ENCODE measurements at regions not wholly inside any gene's neighbourhood (a gene's known extent, or its start where the extent isn't known, plus 50 kb on each side); places are given as distances from the start of the nearest gene placed in this dataset.
"Not testable (repeated sequence)": the region's sequence is repeated elsewhere in the genome, so short reads cannot be mapped to it uniquely, and the experiment has no call there.

DNA sequence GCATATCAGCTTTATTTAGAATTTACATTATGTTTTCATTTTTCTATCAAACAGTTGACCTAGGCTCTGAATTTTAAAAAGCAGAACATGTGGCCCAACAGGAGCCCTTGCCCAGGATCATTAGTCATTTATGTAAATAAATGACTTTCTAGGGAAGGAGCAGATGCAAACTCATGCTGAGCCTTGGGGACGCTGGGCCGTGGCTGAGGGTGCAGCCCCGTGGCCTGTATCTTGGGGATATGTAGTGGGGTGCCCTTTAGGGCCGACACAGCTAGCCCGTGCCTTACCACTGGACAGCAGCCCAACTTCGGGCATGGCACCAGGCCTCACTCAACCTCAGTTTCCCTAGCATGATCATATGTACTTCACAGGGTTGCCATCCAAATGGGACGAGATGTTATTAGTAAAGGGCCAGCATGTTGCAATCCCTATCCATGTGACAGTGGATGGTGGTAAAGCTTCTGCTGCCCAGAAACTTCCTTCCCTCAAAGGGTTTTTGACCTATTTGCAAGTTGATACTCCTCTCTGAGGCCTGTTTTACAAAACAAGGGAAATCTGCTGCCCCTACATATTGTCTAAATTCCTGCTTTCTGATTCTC lies 357.9 kb downstream of the ANAPC1 start:
- H3K4me2 ChIP-seq (ENCODE audit: low read length, poor library complexity, severe bottlenecking); H2BK120ac ChIP-seq (ENCODE audit: low read depth, low read length); H2BK5ac ChIP-seq (ENCODE audit: low read depth, low read length, poor library complexity, severe bottlenecking); H3K14ac ChIP-seq (ENCODE audit: low read length in 2 of 2); H3K4me1 ChIP-seq (ENCODE audit: control insufficient read depth, insufficient read depth, low read depth, low read length); H2AFZ ChIP-seq (ENCODE audit: low read depth, low read length); H3K23ac ChIP-seq (ENCODE audit: low read length in 2 of 2); H3K4me3 ChIP-seq (ENCODE audit: insufficient read depth in 1 of 2, low read depth in 1 of 2, low read length in 2 of 2); H3K79me1 ChIP-seq (replicated peaks; ENCODE audit: low read length, poor library complexity, severe bottlenecking); H2BK15ac ChIP-seq (ENCODE audit: low read depth, poor library complexity, severe bottlenecking); DNase-seq; H2AK5ac ChIP-seq (ENCODE audit: low read length, severe bottlenecking); H3K36me3 ChIP-seq (ENCODE audit: control insufficient read depth in 1 of 2, insufficient read depth in 2 of 2, low read depth in 1 of 2, low read length in 2 of 2); H3K9me3 ChIP-seq (ENCODE audit: control insufficient read depth, low read length); H3K4ac ChIP-seq (ENCODE audit: low read depth in 1 of 2, low read length in 2 of 2); H3K9ac ChIP-seq (ENCODE audit: low read length); H4K8ac ChIP-seq (ENCODE audit: low read length); H3K27ac ChIP-seq (ENCODE audit: low read length, poor library complexity, severe bottlenecking); H4K91ac ChIP-seq (ENCODE audit: low read length); H3K27me3 ChIP-seq (ENCODE audit: control insufficient read depth in 1 of 2, insufficient read depth in 1 of 2, low read length in 2 of 2): not testable (repeated sequence)
- WGBS, result 100% methylated on average over 2 of the region's 7 CpGs
- Histone ChIP-seq H3K18ac (ENCODE audit: low read depth in 1 of 2, low read length in 2 of 2) (peak overlapping the region in 1 of 2 experiments; percentile 12), H2BK12ac (ENCODE audit: low read length in 2 of 2) (peak overlapping the region in 1 of 2 experiments; percentile 25)

DNA sequence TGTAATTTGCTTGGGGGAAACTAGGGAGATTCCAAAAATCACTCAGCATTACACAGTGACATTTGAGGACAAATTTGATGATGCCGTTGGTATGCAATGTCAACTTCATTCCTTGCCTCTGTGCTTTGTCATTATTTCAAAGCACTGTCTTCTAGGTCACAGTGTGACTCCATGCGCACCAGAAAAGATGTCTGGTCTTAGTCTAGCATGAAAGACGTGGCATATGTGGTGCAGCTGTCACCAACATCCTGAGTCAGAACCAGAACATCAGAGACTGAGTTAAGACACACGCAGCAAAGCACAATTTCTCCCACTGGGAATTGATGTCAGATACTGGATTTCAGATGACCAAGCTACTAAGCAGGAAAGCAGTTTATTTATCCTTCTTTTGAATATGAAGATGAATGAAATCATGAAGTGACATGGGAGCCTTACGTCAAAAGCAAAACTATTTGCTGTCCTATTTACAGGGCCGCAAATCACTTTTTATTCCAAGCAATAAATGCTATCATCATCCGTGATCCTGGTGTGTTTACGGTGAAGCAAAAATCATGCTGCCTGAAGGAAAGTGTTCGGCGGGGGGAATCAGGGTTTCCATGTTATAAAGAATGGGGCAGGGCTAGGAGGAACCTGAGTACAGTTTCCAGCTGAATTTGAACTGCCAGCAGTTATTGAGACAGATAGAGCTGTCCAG lies 356.1 kb downstream of the ANAPC1 start:
- not testable (repeated sequence) for H3K4me2 ChIP-seq (ENCODE audit: low read length, poor library complexity, severe bottlenecking); H2AFZ ChIP-seq (ENCODE audit: low read depth, low read length); H3K9ac ChIP-seq (ENCODE audit: low read length); H2BK5ac ChIP-seq (ENCODE audit: low read depth, low read length, poor library complexity, severe bottlenecking); H2BK120ac ChIP-seq (ENCODE audit: low read depth, low read length); H3K79me1 ChIP-seq (replicated peaks; ENCODE audit: low read length, poor library complexity, severe bottlenecking); H4K8ac ChIP-seq (ENCODE audit: low read length); H3K4ac ChIP-seq (ENCODE audit: low read depth in 1 of 2, low read length in 2 of 2); H3K4me3 ChIP-seq (ENCODE audit: insufficient read depth in 1 of 2, low read depth in 1 of 2, low read length in 2 of 2); H2BK15ac ChIP-seq (ENCODE audit: low read depth, poor library complexity, severe bottlenecking); H2BK12ac ChIP-seq (ENCODE audit: low read length in 2 of 2); H3K36me3 ChIP-seq (ENCODE audit: control insufficient read depth in 1 of 2, insufficient read depth in 2 of 2, low read depth in 1 of 2, low read length in 2 of 2); H3K4me1 ChIP-seq (ENCODE audit: control insufficient read depth, insufficient read depth, low read depth, low read length); H3K18ac ChIP-seq (ENCODE audit: low read depth in 1 of 2, low read length in 2 of 2); H3K27me3 ChIP-seq (ENCODE audit: control insufficient read depth in 1 of 2, insufficient read depth in 1 of 2, low read length in 2 of 2); H3K14ac ChIP-seq (ENCODE audit: low read length in 2 of 2); H4K91ac ChIP-seq (ENCODE audit: low read length); H2AK5ac ChIP-seq (ENCODE audit: low read length, severe bottlenecking); DNase-seq; H3K23ac ChIP-seq (ENCODE audit: low read length in 2 of 2); H3K27ac ChIP-seq (ENCODE audit: low read length, poor library complexity, severe bottlenecking); H3K9me3 ChIP-seq (ENCODE audit: control insufficient read depth, low read length)
- 62% methylated on average over 6 of the region's 10 CpGs for WGBS

DNA sequence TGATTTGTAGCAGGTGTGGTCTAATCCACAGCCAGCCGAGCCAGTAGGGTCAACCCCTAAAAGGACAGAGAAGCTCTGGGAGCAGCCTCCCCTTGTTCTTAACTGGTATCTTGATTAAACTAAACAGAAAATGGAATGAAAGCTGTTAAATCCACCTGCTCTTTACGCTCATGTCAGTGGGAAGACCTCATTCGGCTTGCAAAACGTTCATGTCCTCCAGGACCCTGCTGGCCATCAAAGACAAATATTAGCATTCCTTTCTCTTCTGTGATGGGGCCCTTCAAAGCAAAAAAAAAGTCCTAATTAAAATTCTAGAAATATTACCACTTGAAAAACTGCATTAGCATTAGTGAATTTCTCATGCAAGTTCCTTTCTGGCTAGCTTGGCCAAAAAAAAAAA lies 355.0 kb downstream of the ANAPC1 start:
- H3K36me3 ChIP-seq (ENCODE audit: control insufficient read depth in 1 of 2, insufficient read depth in 2 of 2, low read depth in 1 of 2, low read length in 2 of 2); H3K4ac ChIP-seq (ENCODE audit: low read depth in 1 of 2, low read length in 2 of 2); DNase-seq; H2BK12ac ChIP-seq (ENCODE audit: low read length in 2 of 2); H2BK5ac ChIP-seq (ENCODE audit: low read depth, low read length, poor library complexity, severe bottlenecking); H3K79me1 ChIP-seq (replicated peaks; ENCODE audit: low read length, poor library complexity, severe bottlenecking); H3K14ac ChIP-seq (ENCODE audit: low read length in 2 of 2); H4K91ac ChIP-seq (ENCODE audit: low read length); H3K4me1 ChIP-seq (ENCODE audit: control insufficient read depth, insufficient read depth, low read depth, low read length); H4K8ac ChIP-seq (ENCODE audit: low read length); H3K9ac ChIP-seq (ENCODE audit: low read length); H3K9me3 ChIP-seq (ENCODE audit: control insufficient read depth, low read length); H3K4me2 ChIP-seq (ENCODE audit: low read length, poor library complexity, severe bottlenecking); H3K4me3 ChIP-seq (ENCODE audit: insufficient read depth in 1 of 2, low read depth in 1 of 2, low read length in 2 of 2); H3K27ac ChIP-seq (ENCODE audit: low read length, poor library complexity, severe bottlenecking); H3K23ac ChIP-seq (ENCODE audit: low read length in 2 of 2); H3K18ac ChIP-seq (ENCODE audit: low read depth in 1 of 2, low read length in 2 of 2); H2BK15ac ChIP-seq (ENCODE audit: low read depth, poor library complexity, severe bottlenecking); H2AK5ac ChIP-seq (ENCODE audit: low read length, severe bottlenecking); H3K27me3 ChIP-seq (ENCODE audit: control insufficient read depth in 1 of 2, insufficient read depth in 1 of 2, low read length in 2 of 2); H2AFZ ChIP-seq (ENCODE audit: low read depth, low read length); H2BK120ac ChIP-seq (ENCODE audit: low read depth, low read length): not testable (repeated sequence)
- WGBS, result no CpG with 5 or more reads among the region's 4 CpGs

DNA sequence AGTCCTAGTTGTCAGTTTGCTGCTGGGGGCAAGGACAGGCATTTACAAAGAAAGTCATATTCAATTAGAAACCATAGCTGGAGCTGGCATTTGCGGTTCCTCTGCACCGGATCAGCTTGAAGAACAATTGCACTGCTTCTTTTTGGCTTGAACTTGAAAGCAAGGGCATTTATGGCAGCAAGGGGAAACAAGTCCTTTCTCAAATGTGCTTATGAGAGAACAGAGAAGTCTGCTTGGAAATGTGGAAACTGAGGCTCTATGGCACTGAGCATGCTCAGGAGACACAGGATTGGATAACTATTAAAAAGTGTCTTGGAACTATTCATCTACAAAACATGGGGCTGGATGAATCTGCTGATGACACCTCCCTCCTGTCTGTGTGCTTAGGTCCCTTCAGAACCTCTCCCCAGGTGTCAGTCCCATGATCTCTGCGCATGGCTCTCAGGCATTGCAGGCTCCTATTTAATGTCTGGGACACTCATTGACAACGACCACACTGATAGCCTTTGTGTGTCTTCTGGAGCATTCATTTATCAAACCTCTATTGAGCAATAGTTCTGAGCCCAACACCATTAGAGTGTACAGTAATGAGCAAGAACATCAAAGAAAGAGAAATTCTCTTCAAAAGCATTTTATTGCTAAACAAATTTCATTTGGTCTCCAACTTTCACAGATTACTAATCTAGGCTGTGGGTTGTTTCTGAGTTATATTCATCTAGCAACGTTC lies 353.6 kb downstream of the ANAPC1 start:
- H3K4me1 ChIP-seq (ENCODE audit: control insufficient read depth, insufficient read depth, low read depth, low read length); H3K9ac ChIP-seq (ENCODE audit: low read length); H3K23ac ChIP-seq (ENCODE audit: low read length in 2 of 2); H3K14ac ChIP-seq (ENCODE audit: low read length in 2 of 2); H2AFZ ChIP-seq (ENCODE audit: low read depth, low read length); H2BK5ac ChIP-seq (ENCODE audit: low read depth, low read length, poor library complexity, severe bottlenecking); H3K18ac ChIP-seq (ENCODE audit: low read depth in 1 of 2, low read length in 2 of 2); H3K36me3 ChIP-seq (ENCODE audit: control insufficient read depth in 1 of 2, insufficient read depth in 2 of 2, low read depth in 1 of 2, low read length in 2 of 2); H3K4ac ChIP-seq (ENCODE audit: low read depth in 1 of 2, low read length in 2 of 2); H3K79me1 ChIP-seq (replicated peaks; ENCODE audit: low read length, poor library complexity, severe bottlenecking); H3K9me3 ChIP-seq (ENCODE audit: control insufficient read depth, low read length); H4K91ac ChIP-seq (ENCODE audit: low read length); H2BK120ac ChIP-seq (ENCODE audit: low read depth, low read length); H3K4me3 ChIP-seq (ENCODE audit: insufficient read depth in 1 of 2, low read depth in 1 of 2, low read length in 2 of 2); H3K27me3 ChIP-seq (ENCODE audit: control insufficient read depth in 1 of 2, insufficient read depth in 1 of 2, low read length in 2 of 2); H3K27ac ChIP-seq (ENCODE audit: low read length, poor library complexity, severe bottlenecking); H2BK12ac ChIP-seq (ENCODE audit: low read length in 2 of 2); H3K4me2 ChIP-seq (ENCODE audit: low read length, poor library complexity, severe bottlenecking); DNase-seq; H4K8ac ChIP-seq (ENCODE audit: low read length); H2BK15ac ChIP-seq (ENCODE audit: low read depth, poor library complexity, severe bottlenecking); H2AK5ac ChIP-seq (ENCODE audit: low read length, severe bottlenecking): not testable (repeated sequence)
- 100% methylated on average over 1 of the region's 5 CpGs for WGBS

All from mesenchymal stem cell (in vitro differentiated cells and primary cell).